K562 (cell line): ENCODE measurements at regions not wholly inside any gene's neighbourhood (a gene's known extent, or its start where the extent isn't known, plus 50 kb on each side); places are given as distances from the start of the nearest gene placed in this dataset.

Experiments used
- ATAC-seq: fragments of 200-7000 bp; cut with Tn5 transposase; 3 replicates; pipeline ENCODE4 v1.9.1; 2020; ENCODE audit warnings: moderate library complexity
- BruUV-seq: library from RNA; stranded (reverse); fragments of 400-500 nt; replicated peaks from 2 replicates; lab custom pipeline; 2021; lab: Mats Ljungman, UMichigan
- CTCF ChIA-PET: fragments of 300-600 bp; formaldehyde crosslinking; extraction: SDS; loops from one replicate; lab custom pipeline; 2021; ENCODE audit warnings: low intra/inter-chr PET ratio; lab: Yijun Ruan, JAX
- POLR2A ChIA-PET: fragments of 300-600, 350-650 bp; sonication (Branson Sonifier 250); formaldehyde crosslinking; extraction: SDS; loops from one replicate; lab custom pipeline; 2021; ENCODE audit warnings: antibody characterized with exemption, inconsistent platforms; lab: Yijun Ruan, JAX
- DNase-seq, 4 experiments: peaks; one replicate each; pipeline versions ENCODE4 v3.0.0 to v3.0.0-alpha.2; 2011 to 2018; ENCODE audit warnings: low spot score in 3 of 4, mixed read lengths in 3 of 4; ENCODE audit errors: extremely low read depth in 1 of 4
- FAIRE-seq: peaks from 2 replicates; lab custom pipeline; 2011; peaks lifted over from hg19 to GRCh38; lab: Jason Lieb, UNC
- H2AFZ ChIP-seq: 2 replicates; pipeline ENCODE4 v1.6.0; 2011; ENCODE audit warnings: low read depth, low read length, control low read depth, inconsistent platforms
- H3K27ac ChIP-seq: fragments of 200-600 bp; 3 replicates; pipeline ENCODE4 v1.8.0; 2011; ENCODE audit warnings: low read depth, mild to moderate bottlenecking, control low read depth, inconsistent platforms, low read length, moderate library complexity, mixed read lengths; ENCODE audit errors: extremely low read depth
- H3K27me3 ChIP-seq, 2 experiments: fragments of 300-600 bp in 1 of 2; 2 replicates in 1 of 2; 3 replicates in 1 of 2; pipeline versions ENCODE4 v1.6.0 to v1.8.0; 2011; ENCODE audit warnings: inconsistent platforms in 2 of 2, low read length in 2 of 2, mild to moderate bottlenecking in 1 of 2, mixed read lengths in 1 of 2, moderate library complexity in 1 of 2; ENCODE audit not compliant: control insufficient read depth in 2 of 2, insufficient read depth in 2 of 2
- H3K36me3 ChIP-seq: fragments of 300-600 bp; 3 replicates; pipeline ENCODE4 v1.8.0; 2011; ENCODE audit warnings: mild to moderate bottlenecking, low read length, inconsistent platforms; ENCODE audit not compliant: control insufficient read depth, insufficient read depth
- H3K4me1 ChIP-seq, 2 experiments: fragments of 200-600 bp in 1 of 2; replicated peaks in 1 of 2; 2 replicates in 1 of 2; 3 replicates in 1 of 2; pipeline versions ENCODE4 v1.5.1 to v1.8.0; 2011; ENCODE audit warnings: inconsistent platforms in 2 of 2, low read length in 2 of 2, mild to moderate bottlenecking in 1 of 2, mixed read lengths in 1 of 2, moderate library complexity in 1 of 2; ENCODE audit not compliant: control insufficient read depth in 2 of 2, insufficient read depth in 2 of 2
- H3K4me2 ChIP-seq: 2 replicates; pipeline ENCODE4 v1.6.1; 2011; ENCODE audit warnings: low read length, control low read depth, inconsistent platforms, mixed read lengths; ENCODE audit not compliant: insufficient read depth
- H3K4me3 ChIP-seq: fragments of 200-600 bp; sonication (generic), shearing (Covaris generic); 2 replicates; pipeline ENCODE4 v1.5.1; 2016; ENCODE audit warnings: control low read depth, inconsistent platforms
- H3K79me2 ChIP-seq: fragments of 200-600 bp; 3 replicates; pipeline ENCODE4 v1.8.0; 2011; ENCODE audit warnings: low read length, inconsistent platforms; ENCODE audit not compliant: control insufficient read depth, insufficient read depth
- H3K9ac ChIP-seq, 2 experiments: 2 replicates each; pipeline versions ENCODE4 v1.6.0 to v1.6.1; 2011; ENCODE audit warnings: low read depth in 2 of 2, low read length in 2 of 2, control low read depth in 1 of 2, inconsistent platforms in 1 of 2, mild to moderate bottlenecking in 1 of 2, mixed read lengths in 1 of 2; ENCODE audit not compliant: insufficient read depth in 1 of 2
- H3K9me1 ChIP-seq: one replicate; pipeline ENCODE4 v1.6.0; 2011; ENCODE audit warnings: inconsistent platforms, mild to moderate bottlenecking, low read length, moderate library complexity; ENCODE audit not compliant: control insufficient read depth, insufficient read depth
- H3K9me3 ChIP-seq: replicated peaks from 2 replicates; pipeline ENCODE4 v1.5.1; 2011; ENCODE audit warnings: low read depth, low read length, inconsistent platforms; ENCODE audit not compliant: control insufficient read depth, insufficient read depth
- H4K20me1 ChIP-seq: replicated peaks from 2 replicates; pipeline ENCODE4 v1.6.1; 2011; ENCODE audit warnings: low read length, inconsistent platforms, mixed read lengths; ENCODE audit not compliant: control insufficient read depth, insufficient read depth
- ARNT ChIP-seq, 2 experiments: fragments of 450-650 bp; IDR thresholded peaks; 2 replicates each; pipeline ENCODE4 v1.6.1; 2016; ENCODE audit warnings: mild to moderate bottlenecking in 1 of 2
- DPF2 ChIP-seq: fragments of 450-650 bp; IDR thresholded peaks from 2 replicates; pipeline ENCODE4 v1.6.1; 2016
- FOXK2 ChIP-seq, 2 experiments: fragments of 450-650 bp; IDR thresholded peaks in 1 of 2; conservative IDR thresholded peaks in 1 of 2; 2 replicates each; pipeline ENCODE4 v1.6.1; 2016; ENCODE audit warnings: low read depth in 2 of 2, mild to moderate bottlenecking in 1 of 2
- HES1 ChIP-seq: fragments of 450-650 bp; IDR thresholded peaks from 2 replicates; pipeline ENCODE4 v1.6.1; 2016; ENCODE audit warnings: low read depth, mild to moderate bottlenecking, moderate library complexity
- NFE2 ChIP-seq: IDR thresholded peaks from 2 replicates; pipeline ENCODE4 v1.6.1; 2014; ENCODE audit warnings: antibody characterized with exemption, low read depth
- PBX2 ChIP-seq, 2 experiments: IDR thresholded peaks in 1 of 2; conservative IDR thresholded peaks in 1 of 2; 2 replicates each; pipeline ENCODE4 v1.6.1; 2016; ENCODE audit warnings: low read depth in 2 of 2, mild to moderate bottlenecking in 1 of 2, missing compliant biosample characterization in 1 of 2, missing genetic modification characterization in 1 of 2, moderate library complexity in 1 of 2
- SETDB1 ChIP-seq: IDR thresholded peaks from one replicate; pipeline ENCODE4 v1.6.1; 2012; ENCODE audit warnings: low read length, control low read depth, inconsistent platforms
- SMARCA5 ChIP-seq: fragments of 450-650 bp; IDR thresholded peaks from 2 replicates; pipeline ENCODE4 v1.6.1; 2016
- SREBF1 ChIP-seq: fragments of 150-350 bp; IDR thresholded peaks from 2 replicates; pipeline ENCODE4 v1.6.1; 2014; ENCODE audit warnings: antibody characterized with exemption, low read depth, low read length, borderline replicate concordance
- SRSF1 ChIP-seq: fragments of 200-400 bp; formaldehyde crosslinking; IDR thresholded peaks from 2 replicates; pipeline ENCODE4 v1.6.1; 2017; ENCODE audit warnings: mild to moderate bottlenecking, low read depth, low read length, moderate library complexity
- TAF1 ChIP-seq: IDR thresholded peaks from 2 replicates; pipeline ENCODE4 v1.6.1; 2011; ENCODE audit warnings: mild to moderate bottlenecking, low read length, moderate library complexity; ENCODE audit not compliant: insufficient read depth, control insufficient read depth, severe bottlenecking; ENCODE audit errors: extremely low read depth
- TBP ChIP-seq: optimal IDR thresholded peaks from 2 replicates; pipeline ENCODE3; 2011; ENCODE audit warnings: low read depth, low read length, improper control_type of control experiment
- ZNF140 ChIP-seq: fragments of 250-450 bp; sonication (Bioruptor Pico); IDR thresholded peaks from 2 replicates; pipeline ENCODE4 v1.8.0; 2021; ENCODE audit warnings: moderate library complexity, mild to moderate bottlenecking, inconsistent platforms
- ZNF584 ChIP-seq: fragments of 200-800 bp; sonication (Bioruptor generic); IDR thresholded peaks from 2 replicates; pipeline ENCODE4 v1.6.1; 2016; ENCODE audit warnings: low read depth, mild to moderate bottlenecking, missing genetic modification characterization, missing compliant biosample characterization
- ZNF592 ChIP-seq: fragments of 450-650 bp; IDR thresholded peaks from 2 replicates; pipeline ENCODE4 v1.6.1; 2017; ENCODE audit warnings: antibody characterized with exemption, mild to moderate bottlenecking
- ZNF778 ChIP-seq: fragments of 450-650 bp; formaldehyde crosslinking; IDR thresholded peaks from 2 replicates; pipeline ENCODE4 v1.4.0; 2020; ENCODE audit warnings: mild to moderate bottlenecking, moderate library complexity
- WGBS: fragments of 100-300 bp; shearing (Covaris generic); methylation state at CpG from one replicate; pipeline ENCODE4 v1.1.6; 2016; ENCODE audit warnings: low coverage, mixed read lengths; ENCODE audit not compliant: insufficient coverage; ENCODE audit errors: missing lambda C conversion rate; 5-methylcytosine and 5-hydroxymethylcytosine counted together
- in situ Hi-C: fragments of 300-500 bp; cut with MboI; formaldehyde crosslinking; loops from 4 replicates; pipeline ENCODE4 v1.15.0; 2018; ENCODE audit warnings: inconsistent platforms, mixed read lengths
- intact Hi-C: fragments of 100-400 bp; cut with micrococcal nuclease; formaldehyde crosslinking; loops from 2 replicates; pipeline ENCODE4 v1.14.2; 2022

- FAIRE-seq, result no peak
- Histone ChIP-seq H2AFZ (peak overlapping the region; percentile 37), H4K20me1 (no peaks in the 10 kb centered on the region), H3K4me3 (no peak overlapping the region), H3K9ac (no peak overlapping the region), H3K27me3 (peaks cover 5 to 10% of the 10 kb centered on the region in 2 experiments; a peak in 1 of 5 replicates), H3K4me1 (peaks cover 38 to 49% of the 10 kb centered on the region in 2 experiments), H3K9me1 (no peaks in the 10 kb centered on the region), H3K9me3 (no peaks in the 10 kb centered on the region), H3K4me2 (no peak overlapping the region), H3K79me2 (no peaks in the 10 kb centered on the region), H3K36me3 (no peaks in the 10 kb centered on the region), H3K27ac (peak overlapping the region; percentile 51; the same call in 1 of the 3 replicates)
- peak; percentile 49 for ATAC-seq
- DNase-seq, result peak in 2 of 4 experiments; percentile 53
- in situ Hi-C loops (no loop called here), intact Hi-C loops (loop anchor here (2.0 kb wide), 1 partner anchor 46 kb away; no protein-coding TSS in a partner anchor)
- ChIA-PET POLR2A (interaction anchor here (0.7 to 1.6 kb wide), 4 partner anchors 10 to 73 kb away, joined by 3 to 6 read pairs (median 4); no protein-coding TSS in a partner anchor), CTCF (no interaction called here)
- 7% methylated on average over 2 of the region's 2 CpGs for WGBS
- BruUV-seq, result no TSS peak
- TF ChIP-seq DPF2 (peak; percentile 83), SETDB1 (no peak), ZNF592 (peak; percentile 37; the same call in 1 of the 2 replicates), PBX2 (CRISPR knock-in tag; IDR thresholded peaks at IDR 0.05; ENCODE audit: low read depth) (no peak), PBX2 (tag; conservative IDR thresholded peaks at IDR 0.05; ENCODE audit: low read depth) (peak; percentile 64), ZNF584 (CRISPR knock-in tag) (no peak), TBP (no peak), NFE2 (0 out of 2 replicates have a peak, but pooled peaks have one; percentile 18), ARNT (IDR thresholded peaks at IDR 0.05) (no peak), ZNF140 (no peak), FOXK2 (conservative IDR thresholded peaks at IDR 0.05 in 1 of 2, IDR thresholded peaks at IDR 0.05 in 1 of 2; ENCODE audit: low read depth in 2 of 2) (no peak), SREBF1 (no peak), TAF1 (no peak), SMARCA5 (no peak), HES1 (peak; percentile 8; the same call in 1 of the 2 replicates), SRSF1 (no peak), ZNF778 (CRISPR knock-in tag) (no peak)
Observed at GRCh38 chr1:43009274-43009673, 50.6 kb upstream of the SLC2A1 start.
